Endodermal cell (in vitro differentiated cells): ENCODE measurements at regions not wholly inside any gene's neighbourhood (a gene's known extent, or its start where the extent isn't known, plus 50 kb on each side); places are given as distances from the start of the nearest gene placed in this dataset.

Experiments used
- DNase-seq: peaks from one replicate; pipeline ENCODE4 v3.0.0-alpha.2; 2017
- H3K27ac ChIP-seq: 2 replicates; pipeline ENCODE4 v1.5.1; 2013; ENCODE audit warnings: mild to moderate bottlenecking, low read depth, low read length, moderate library complexity
- H3K27me3 ChIP-seq: 2 replicates; pipeline ENCODE4 v1.6.1; 2013; ENCODE audit warnings: mild to moderate bottlenecking, low read length, moderate library complexity; ENCODE audit not compliant: insufficient read depth, control insufficient read depth, poor library complexity, severe bottlenecking
- H3K36me3 ChIP-seq: 2 replicates; pipeline ENCODE4 v1.7.0; 2013; ENCODE audit warnings: mild to moderate bottlenecking, low read length, moderate library complexity; ENCODE audit not compliant: control insufficient read depth, insufficient read depth
- H3K4me1 ChIP-seq: one replicate; pipeline ENCODE4 v1.7.0; 2013; ENCODE audit warnings: low read length; ENCODE audit not compliant: control insufficient read depth, insufficient read depth
- H3K4me3 ChIP-seq: 2 replicates; pipeline ENCODE4 v1.5.1; 2013; ENCODE audit warnings: mild to moderate bottlenecking, low read length, moderate library complexity
- H3K9ac ChIP-seq: 2 replicates; pipeline ENCODE4 v1.6.1; 2013; ENCODE audit warnings: mild to moderate bottlenecking, low read length, moderate library complexity; ENCODE audit not compliant: poor library complexity, severe bottlenecking; ENCODE audit errors: extremely low read depth
- H3K9me3 ChIP-seq: 2 replicates; pipeline ENCODE4 v1.6.1; 2013; ENCODE audit warnings: mild to moderate bottlenecking, low read length, moderate library complexity; ENCODE audit not compliant: control insufficient read depth
- H3K27ac Mint-ChIP-seq: 2 replicates; pipeline ENCODE4 v1.8.0; 2020; ENCODE audit warnings: mixed read lengths
- H3K27me3 Mint-ChIP-seq: 2 replicates; pipeline ENCODE4 v1.8.0; 2021; ENCODE audit warnings: mild to moderate bottlenecking, mixed read lengths; ENCODE audit not compliant: insufficient read depth
- H3K36me3 Mint-ChIP-seq: 2 replicates; pipeline ENCODE4 v1.8.0; 2020; ENCODE audit warnings: low read depth, mixed read lengths
- H3K4me1 Mint-ChIP-seq: 2 replicates; pipeline ENCODE4 v1.8.0; 2020; ENCODE audit warnings: mixed read lengths
- H3K4me3 Mint-ChIP-seq: 2 replicates; pipeline ENCODE4 v1.8.0; 2020; ENCODE audit warnings: mild to moderate bottlenecking, moderate library complexity, mixed read lengths
- H3K9me3 Mint-ChIP-seq: 2 replicates; pipeline ENCODE4 v1.8.0; 2020; ENCODE audit warnings: mild to moderate bottlenecking, mixed read lengths
- CTCF ChIP-seq: fragments of 200-600 bp; sonication (generic); conservative IDR thresholded peaks from 2 replicates; pipeline ENCODE4 v1.5.0; 2021; ENCODE audit warnings: antibody characterized with exemption, mild to moderate bottlenecking
- WGBS, 2 experiments: methylation state at CpG; one replicate each; pipeline versions ENCODE4 v1.1.5 to v1.1.7; 2013; ENCODE audit warnings: missing lambda C conversion rate in 2 of 2, mixed read lengths in 1 of 2; ENCODE audit not compliant: insufficient coverage in 1 of 2, insufficient read length in 1 of 2; 5-methylcytosine and 5-hydroxymethylcytosine counted together

GRCh38 chr15:37536967-37537605, 397.4 kb upstream of the TMCO5A start:
- DNase-seq, result no peak
- H3K4me3 Mint-ChIP-seq, result no peak overlapping the region
- Histone ChIP-seq H3K36me3 (no peaks in the 10 kb centered on the region), H3K9me3 (no peaks in the 10 kb centered on the region), H3K4me1 (no peaks in the 10 kb centered on the region), H3K4me3 (no peak overlapping the region), H3K9ac (no peak overlapping the region), H3K27me3 (no peaks in the 10 kb centered on the region), H3K27ac (no peak overlapping the region)
- no peak overlapping the region for H3K27ac Mint-ChIP-seq
- H3K36me3 Mint-ChIP-seq, result no peaks in the 10 kb centered on the region
- no peak for TF ChIP-seq CTCF
- peaks cover 8% of the 10 kb centered on the region for H3K9me3 Mint-ChIP-seq
- H3K27me3 Mint-ChIP-seq, result peaks cover 2% of the 10 kb centered on the region
- no peaks in the 10 kb centered on the region for H3K4me1 Mint-ChIP-seq
- WGBS, 2 experiments, result 75 to 93% methylated on average over 1 to 2 of the region's 2 CpGs

- Histone ChIP-seq H3K4me1 (no peaks in the 10 kb centered on the region), H3K9ac (no peak overlapping the region), H3K9me3 (no peaks in the 10 kb centered on the region), H3K27me3 (no peaks in the 10 kb centered on the region), H3K27ac (no peak overlapping the region), H3K4me3 (no peak overlapping the region), H3K36me3 (no peaks in the 10 kb centered on the region)
- 100% methylated on average over 1 of the region's 1 CpG for WGBS, 2 experiments
- H3K27me3 Mint-ChIP-seq, result no peaks in the 10 kb centered on the region
- no peak overlapping the region for H3K4me3 Mint-ChIP-seq
- no peaks in the 10 kb centered on the region for H3K4me1 Mint-ChIP-seq
- no peak for DNase-seq
- peaks cover 8% of the 10 kb centered on the region for H3K9me3 Mint-ChIP-seq
- H3K36me3 Mint-ChIP-seq, result no peaks in the 10 kb centered on the region
- H3K27ac Mint-ChIP-seq, result no peak overlapping the region
- no peak for TF ChIP-seq CTCF
Measured at GRCh38 chr15:37537802-37538201, 396.6 kb upstream of the TMCO5A start.

GRCh38 chr15:37548116-37548515, 386.3 kb upstream of the TMCO5A start:
- WGBS, 2 experiments, result 88% methylated on average over 1 of the region's 1 CpG; no CpG with 5 or more reads in 1 of the 2 experiments
- no peaks in the 10 kb centered on the region for H3K9me3 ChIP-seq
- H3K4me3 ChIP-seq, result no peak overlapping the region
- Mint-ChIP-seq H3K27ac (no peak overlapping the region), H3K4me1 (no peaks in the 10 kb centered on the region), H3K9me3 (no peaks in the 10 kb centered on the region), H3K27me3 (peaks cover 2% of the 10 kb centered on the region), H3K36me3 (no peaks in the 10 kb centered on the region), H3K4me3 (no peak overlapping the region)
- H3K36me3 ChIP-seq, result no peaks in the 10 kb centered on the region
- no peak for DNase-seq
- no peaks in the 10 kb centered on the region for H3K27me3 ChIP-seq
- no peak overlapping the region for H3K27ac ChIP-seq
- no peaks in the 10 kb centered on the region for H3K4me1 ChIP-seq
- TF ChIP-seq CTCF, result no peak
- no peak overlapping the region for H3K9ac ChIP-seq
